SK-N-MC (cell line): ENCODE measurements at regions not wholly inside any gene's neighbourhood (a gene's known extent, or its start where the extent isn't known, plus 50 kb on each side); places are given as distances from the start of the nearest gene placed in this dataset.

ENCODE experiments used
- EZH2 ChIP-seq: fragments of 200-600 bp; sonication (generic); IDR thresholded peaks from one replicate; pipeline ENCODE4 v1.6.1; 2017; ENCODE audit warnings: antibody characterized with exemption
- POLR2AphosphoS5 ChIP-seq: IDR thresholded peaks from 2 replicates; pipeline ENCODE4 v1.6.1; 2012; ENCODE audit warnings: mild to moderate bottlenecking, low read depth, low read length, borderline replicate concordance

DNA sequence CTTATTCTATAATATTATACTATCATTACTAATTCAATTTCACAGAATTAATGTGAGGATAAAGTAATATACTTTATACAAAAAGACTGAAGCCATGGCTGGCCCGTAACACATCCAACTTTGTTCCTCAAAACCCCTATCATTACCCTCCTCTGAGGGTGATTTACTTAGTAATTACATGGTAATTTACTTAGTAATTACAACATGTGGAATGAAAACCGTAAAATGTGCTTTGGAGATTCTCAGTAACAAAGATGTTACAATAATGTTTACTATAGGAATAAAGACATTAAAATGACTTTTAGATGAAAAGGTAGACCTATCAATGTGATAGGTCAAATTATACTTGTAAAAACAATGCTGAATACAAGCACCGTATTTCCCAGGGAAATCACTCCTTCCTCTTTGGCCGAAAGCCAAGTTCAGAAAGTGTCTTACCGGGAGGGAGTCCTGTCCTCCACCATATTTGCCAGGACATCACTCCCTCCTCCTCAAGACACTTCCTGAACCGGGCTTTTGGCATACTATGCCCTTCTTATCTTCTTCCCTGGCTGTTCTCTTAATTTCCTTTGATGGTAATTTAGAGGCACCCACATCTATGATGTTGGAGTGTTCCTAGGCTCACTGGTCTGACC, 1047.8 kb downstream of the SOCS6 start:
- TF ChIP-seq POLR2AphosphoS5 (no peak), EZH2 (no peak)
